ENCODE measurements at regions not wholly inside any gene's neighbourhood (a gene's known extent, or its start where the extent isn't known, plus 50 kb on each side); places are given as distances from the start of the nearest gene placed in this dataset.
A peak's percentile ranks its signal among the peaks of the same experiment; 100 is the strongest.

GRCh38 chrX:13152518-13153185 lies 108.2 kb upstream of the FAM9C start:
- Mint-ChIP-seq H3K9me3 (no peaks in the 10 kb centered on the region), H3K4me1 (peaks cover 27% of the 10 kb centered on the region), H3K27ac (no peak overlapping the region), H3K4me3 (peak overlapping the region; percentile 51), H3K36me3 (peaks cover 2% of the 10 kb centered on the region), H3K27me3 (no peaks in the 10 kb centered on the region)

GRCh38 chrX:13151828-13152517 lies 107.6 kb upstream of the FAM9C start:
- H3K36me3 Mint-ChIP-seq: peaks cover 2% of the 10 kb centered on the region
- H3K4me3 Mint-ChIP-seq: peak overlapping the region; percentile 51
- H3K4me1 Mint-ChIP-seq: peaks cover 27% of the 10 kb centered on the region
- H3K9me3 Mint-ChIP-seq: peaks cover under 1% of the 10 kb centered on the region
- H3K27ac Mint-ChIP-seq: peak overlapping the region; percentile 87
- H3K27me3 Mint-ChIP-seq: no peaks in the 10 kb centered on the region

- Mint-ChIP-seq H3K27me3 (no peaks in the 10 kb centered on the region), H3K4me1 (peaks cover 27% of the 10 kb centered on the region), H3K36me3 (peaks cover 2% of the 10 kb centered on the region), H3K9me3 (peaks cover 7% of the 10 kb centered on the region), H3K27ac (no peak overlapping the region), H3K4me3 (no peak overlapping the region)
Measured at GRCh38 chrX:13149702-13150350, 105.4 kb upstream of the FAM9C start.

GRCh38 chrX:13147733-13148132 lies 103.3 kb upstream of the FAM9C start:
- Mint-ChIP-seq H3K36me3 (no peaks in the 10 kb centered on the region), H3K9me3 (peaks cover 7% of the 10 kb centered on the region), H3K27ac (no peak overlapping the region), H3K4me3 (no peak overlapping the region), H3K27me3 (no peaks in the 10 kb centered on the region), H3K4me1 (peaks cover 23% of the 10 kb centered on the region)

- Mint-ChIP-seq H3K27ac (no peak overlapping the region), H3K9me3 (peaks cover 7% of the 10 kb centered on the region), H3K4me1 (peaks cover 24% of the 10 kb centered on the region), H3K4me3 (no peak overlapping the region), H3K36me3 (no peaks in the 10 kb centered on the region), H3K27me3 (no peaks in the 10 kb centered on the region)
Measured at GRCh38 chrX:13147147-13147546, 102.7 kb upstream of the FAM9C start.

- Mint-ChIP-seq H3K9me3 (peaks cover 7% of the 10 kb centered on the region), H3K4me1 (peaks cover 14% of the 10 kb centered on the region), H3K36me3 (no peaks in the 10 kb centered on the region), H3K27ac (no peak overlapping the region), H3K4me3 (no peak overlapping the region), H3K27me3 (no peaks in the 10 kb centered on the region)
Measured at GRCh38 chrX:13144927-13145655, 100.7 kb upstream of the FAM9C start.

- no peaks in the 10 kb centered on the region for H3K36me3 Mint-ChIP-seq
- H3K9me3 Mint-ChIP-seq: peaks cover 7% of the 10 kb centered on the region
- H3K27ac Mint-ChIP-seq: no peak overlapping the region
Measured at GRCh38 chrX:13142891-13143290, 98.5 kb upstream of the FAM9C start.

GRCh38 chrX:13140007-13140406 lies 95.6 kb upstream of the FAM9C start:
- no peaks in the 10 kb centered on the region for H3K27me3 Mint-ChIP-seq
- H3K36me3 Mint-ChIP-seq: no peaks in the 10 kb centered on the region
- H3K4me1 Mint-ChIP-seq: peaks cover 8% of the 10 kb centered on the region
- H3K9me3 Mint-ChIP-seq: no peaks in the 10 kb centered on the region
- no peak overlapping the region for H3K4me3 Mint-ChIP-seq
- no peak overlapping the region for H3K27ac Mint-ChIP-seq

More at GRCh38 chrX:13142891-13143290, 98.5 kb upstream of the FAM9C start:
- no peak overlapping the region for H3K4me3 Mint-ChIP-seq
- H3K27me3 Mint-ChIP-seq: no peaks in the 10 kb centered on the region
- H3K4me1 Mint-ChIP-seq: peaks cover 10% of the 10 kb centered on the region

GRCh38 chrX:13131396-13132137 lies 87.1 kb upstream of the FAM9C start:
- no peak overlapping the region for H3K27ac Mint-ChIP-seq
- no peaks in the 10 kb centered on the region for H3K36me3 Mint-ChIP-seq
- peaks cover 38% of the 10 kb centered on the region for H3K4me1 Mint-ChIP-seq
- no peaks in the 10 kb centered on the region for H3K27me3 Mint-ChIP-seq
- H3K4me3 Mint-ChIP-seq: no peak overlapping the region
- H3K9me3 Mint-ChIP-seq: no peaks in the 10 kb centered on the region

GRCh38 chrX:13130816-13131215 lies 86.4 kb upstream of the FAM9C start:
- Mint-ChIP-seq H3K36me3 (no peaks in the 10 kb centered on the region), H3K27me3 (no peaks in the 10 kb centered on the region), H3K27ac (peak overlapping the region; percentile 35), H3K9me3 (no peaks in the 10 kb centered on the region), H3K4me1 (peaks cover 43% of the 10 kb centered on the region), H3K4me3 (no peak overlapping the region)

- no peaks in the 10 kb centered on the region for H3K9me3 Mint-ChIP-seq
- no peaks in the 10 kb centered on the region for H3K36me3 Mint-ChIP-seq
- no peaks in the 10 kb centered on the region for H3K27me3 Mint-ChIP-seq
- H3K27ac Mint-ChIP-seq: peak overlapping the region; percentile 59
- peaks cover 69% of the 10 kb centered on the region for H3K4me1 Mint-ChIP-seq
- no peak overlapping the region for H3K4me3 Mint-ChIP-seq
Measured at GRCh38 chrX:13128104-13128503, 83.7 kb upstream of the FAM9C start.

GRCh38 chrX:13126775-13127174 lies 82.4 kb upstream of the FAM9C start:
- no peak overlapping the region for H3K27ac Mint-ChIP-seq
- H3K27me3 Mint-ChIP-seq: no peaks in the 10 kb centered on the region
- H3K9me3 Mint-ChIP-seq: no peaks in the 10 kb centered on the region
- H3K36me3 Mint-ChIP-seq: no peaks in the 10 kb centered on the region
- no peak overlapping the region for H3K4me3 Mint-ChIP-seq
- peaks cover 74% of the 10 kb centered on the region for H3K4me1 Mint-ChIP-seq

GRCh38 chrX:13125188-13125587 lies 80.8 kb upstream of the FAM9C start:
- Mint-ChIP-seq H3K27me3 (no peaks in the 10 kb centered on the region), H3K27ac (peak overlapping the region; percentile 23), H3K4me3 (no peak overlapping the region), H3K9me3 (no peaks in the 10 kb centered on the region), H3K4me1 (peaks cover 61% of the 10 kb centered on the region), H3K36me3 (no peaks in the 10 kb centered on the region)

- H3K4me1 Mint-ChIP-seq: peaks cover 61% of the 10 kb centered on the region
- no peaks in the 10 kb centered on the region for H3K9me3 Mint-ChIP-seq
- H3K4me3 Mint-ChIP-seq: peak overlapping the region; percentile 49
- H3K27me3 Mint-ChIP-seq: no peaks in the 10 kb centered on the region
- peak overlapping the region; percentile 92 for H3K27ac Mint-ChIP-seq
- H3K36me3 Mint-ChIP-seq: no peaks in the 10 kb centered on the region
Measured at GRCh38 chrX:13123857-13124345, 79.5 kb upstream of the FAM9C start.
